ENCODE measurements at regions not wholly inside any gene's neighbourhood (a gene's known extent, or its start where the extent isn't known, plus 50 kb on each side); places are given as distances from the start of the nearest gene placed in this dataset.

DNA sequence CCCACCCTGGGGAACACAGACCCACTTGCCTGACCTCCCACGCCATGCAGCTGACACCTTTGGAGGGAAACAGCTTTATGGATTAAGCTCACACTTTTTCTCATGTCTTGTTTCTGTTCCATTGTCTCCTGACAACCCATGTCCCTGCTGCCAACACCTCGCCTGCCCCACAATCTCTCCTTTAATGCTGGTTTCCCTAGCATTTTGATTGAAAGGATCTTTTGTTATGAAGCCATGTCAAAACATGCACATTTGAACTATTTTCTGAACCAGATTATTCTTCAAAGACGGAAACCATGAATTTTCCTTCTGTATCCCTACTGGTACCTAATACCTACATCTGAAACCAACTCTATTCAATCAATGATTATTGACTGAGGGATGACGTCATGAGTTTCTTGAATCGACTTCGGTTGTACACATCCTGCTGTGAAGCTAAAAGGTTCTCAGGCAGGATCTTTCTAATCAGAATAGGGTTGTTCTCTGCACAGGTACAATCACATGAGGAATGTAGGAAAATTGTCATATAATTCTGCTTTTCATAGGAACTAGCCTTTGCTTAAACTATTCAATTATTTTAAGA lies 106.2 kb upstream of the NEBL start:
- TF ChIP-seq CTCF (IDR thresholded peaks at IDR 0.05) (no peak), POLR2A (IDR thresholded peaks at IDR 0.05) (no peak)
